Activated naive CD4-positive, alpha-beta T cell treated with anti-CD3 and anti-CD28 coated beads, Interleukin-2, amount 10 ng/mL, durations not matched to agents 7 days and 5 days (primary cell): ENCODE measurements at regions not wholly inside any gene's neighbourhood (a gene's known extent, or its start where the extent isn't known, plus 50 kb on each side); places are given as distances from the start of the nearest gene placed in this dataset.

Experiments
- CTCF ChIA-PET: fragments of 350-600 bp; sonication (Branson Sonifier 250); formaldehyde crosslinking; loops from one replicate; lab custom pipeline; 2021; ENCODE audit warnings: antibody characterized with exemption; lab: Charles Lee
- DNase-seq: peaks from one replicate; pipeline ENCODE4 v3.0.0-alpha.2; 2020
- H3K27ac Mint-ChIP-seq: one replicate; pipeline ENCODE4 v1.8.0; 2021; ENCODE audit warnings: mild to moderate bottlenecking, moderate library complexity, mixed read lengths
- H3K27me3 Mint-ChIP-seq: one replicate; pipeline ENCODE4 v1.8.0; 2021; ENCODE audit warnings: mild to moderate bottlenecking, mixed read lengths
- H3K36me3 Mint-ChIP-seq: one replicate; pipeline ENCODE4 v1.8.0; 2021; ENCODE audit warnings: mixed read lengths
- H3K4me1 Mint-ChIP-seq: one replicate; pipeline ENCODE4 v1.8.0; 2021; ENCODE audit warnings: mixed read lengths
- H3K4me3 Mint-ChIP-seq: one replicate; pipeline ENCODE4 v1.8.0; 2021; ENCODE audit warnings: mild to moderate bottlenecking, moderate library complexity, mixed read lengths
- H3K9me3 Mint-ChIP-seq: one replicate; pipeline ENCODE4 v1.8.0; 2021; ENCODE audit warnings: mixed read lengths

DNA sequence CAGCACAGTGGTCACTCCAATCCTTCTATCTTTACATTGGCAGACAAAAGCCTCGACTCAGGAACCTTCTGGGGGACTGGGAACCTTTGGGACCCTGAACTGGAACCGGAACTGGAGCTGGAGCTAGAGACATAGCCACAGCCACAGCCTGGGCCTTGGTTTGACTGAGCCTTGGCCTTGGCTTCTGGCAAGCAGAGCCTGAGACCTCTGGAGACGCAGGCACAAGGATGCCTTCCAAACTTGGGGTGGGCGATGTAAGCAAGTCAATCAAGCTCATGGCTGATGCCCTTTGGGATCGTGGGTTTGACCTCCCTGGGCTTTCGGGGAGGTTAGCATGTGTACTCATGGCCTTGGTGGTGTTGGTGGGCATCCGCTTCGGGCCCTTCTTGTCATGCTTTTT lies 619.3 kb downstream of the MBD2 start:
- no peak overlapping the region for H3K4me3 Mint-ChIP-seq
- no peaks in the 10 kb centered on the region for H3K36me3 Mint-ChIP-seq
- H3K9me3 Mint-ChIP-seq = peaks cover 2% of the 10 kb centered on the region
- CTCF ChIA-PET = no interaction called here
- no peak for DNase-seq
- no peaks in the 10 kb centered on the region for H3K4me1 Mint-ChIP-seq
- H3K27me3 Mint-ChIP-seq = no peaks in the 10 kb centered on the region
- no peak overlapping the region for H3K27ac Mint-ChIP-seq

DNA sequence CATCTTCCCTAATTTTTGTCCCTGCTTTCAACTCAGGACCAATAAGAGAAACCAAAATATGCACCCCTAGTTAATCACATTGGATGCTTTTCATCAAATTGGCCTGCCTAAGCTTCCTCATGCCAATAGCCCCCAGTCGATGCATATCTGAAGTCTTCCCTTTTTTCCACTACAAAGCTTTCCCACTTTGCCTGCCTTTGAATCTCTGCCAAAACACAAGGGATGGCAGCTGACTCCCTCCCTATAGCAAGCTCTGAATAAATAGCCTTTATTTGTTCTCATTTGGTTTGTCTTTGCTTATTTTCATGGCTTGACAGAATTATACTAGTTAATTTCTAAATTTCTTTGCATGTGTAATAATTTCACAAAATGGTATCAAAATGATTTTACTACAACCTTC lies 621.2 kb downstream of the MBD2 start:
- CTCF ChIA-PET = no interaction called here

DNA sequence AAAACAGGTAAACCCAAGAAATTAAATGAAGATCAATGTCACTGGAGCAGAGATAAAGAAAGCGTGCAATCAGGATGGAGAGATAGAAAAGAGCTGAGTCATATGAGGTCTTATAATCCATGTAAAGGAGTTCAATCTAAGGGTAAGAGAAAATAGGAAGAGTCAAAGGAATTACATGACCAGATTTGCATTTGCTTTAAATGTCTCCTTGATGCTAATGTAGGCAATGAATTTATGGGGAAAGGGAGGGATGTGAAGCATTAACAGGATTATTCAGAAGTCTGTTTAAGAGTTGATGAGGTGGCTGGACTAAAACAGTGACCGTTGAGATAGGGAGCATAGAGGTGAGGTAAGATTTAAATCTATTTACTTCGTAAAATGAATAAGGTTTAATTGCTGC lies 623.1 kb downstream of the MBD2 start:
- CTCF ChIA-PET = no interaction called here
- Mint-ChIP-seq H3K36me3 (no peaks in the 10 kb centered on the region), H3K9me3 (peaks cover 2% of the 10 kb centered on the region), H3K4me1 (no peaks in the 10 kb centered on the region), H3K27ac (no peak overlapping the region), H3K27me3 (no peaks in the 10 kb centered on the region), H3K4me3 (no peak overlapping the region)
- DNase-seq = no peak

More for the DNA sequence above, 621.2 kb downstream of the MBD2 start:
- H3K36me3 Mint-ChIP-seq = no peaks in the 10 kb centered on the region
- no peaks in the 10 kb centered on the region for H3K27me3 Mint-ChIP-seq
- no peaks in the 10 kb centered on the region for H3K4me1 Mint-ChIP-seq
- H3K4me3 Mint-ChIP-seq = no peak overlapping the region
- no peak for DNase-seq
- H3K9me3 Mint-ChIP-seq = peaks cover 2% of the 10 kb centered on the region
- no peak overlapping the region for H3K27ac Mint-ChIP-seq

DNA sequence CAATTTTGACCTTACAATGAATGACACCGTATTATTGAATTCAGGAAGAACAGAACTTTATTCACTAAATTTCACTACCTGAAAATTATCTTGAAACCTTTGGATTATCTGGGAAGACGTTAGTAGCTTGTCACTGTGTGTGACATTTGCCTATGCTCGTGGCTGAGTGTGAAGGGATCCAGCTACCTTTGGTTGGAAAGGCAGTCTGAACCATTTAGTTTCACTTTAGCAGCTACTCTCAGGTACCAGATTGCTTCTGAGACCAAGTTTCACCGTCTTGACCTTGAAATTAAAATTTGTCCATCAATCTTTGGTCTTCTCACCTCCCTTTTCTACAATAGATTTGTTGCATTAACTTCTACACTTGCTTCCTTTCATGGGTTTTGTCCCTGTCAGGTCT lies 637.5 kb downstream of the MBD2 start:
- CTCF ChIA-PET = no interaction called here

More for the DNA sequence above, 637.5 kb downstream of the MBD2 start:
- DNase-seq = no peak
- Mint-ChIP-seq H3K4me3 (no peak overlapping the region), H3K9me3 (peaks cover 8% of the 10 kb centered on the region), H3K4me1 (no peaks in the 10 kb centered on the region), H3K36me3 (no peaks in the 10 kb centered on the region), H3K27ac (no peak overlapping the region), H3K27me3 (no peaks in the 10 kb centered on the region)
